Panc1 (cell line): ENCODE measurements at regions not wholly inside any gene's neighbourhood (a gene's known extent, or its start where the extent isn't known, plus 50 kb on each side); places are given as distances from the start of the nearest gene placed in this dataset.

ENCODE experiments used
- ATAC-seq: fragments of 200-7000 bp; cut with Tn5 transposase; 2 replicates; pipeline ENCODE4 v1.9.1; 2020; ENCODE audit warnings: mild to moderate bottlenecking, moderate library complexity
- BruUV-seq: library from RNA; stranded (reverse); fragments of 400-500 nt; replicated peaks from 2 replicates; lab custom pipeline; 2021; lab: Mats Ljungman, UMichigan
- CTCF ChIA-PET: fragments of 300-600 bp; sonication (Branson Sonifier 250); formaldehyde crosslinking; loops from one replicate; lab custom pipeline; 2022; ENCODE audit warnings: antibody characterized with exemption; lab: Charles Lee
- POLR2A ChIA-PET: fragments of 300-600 bp; sonication (Branson Sonifier 250); formaldehyde crosslinking; loops from one replicate; lab custom pipeline; 2022; ENCODE audit warnings: antibody characterized with exemption; lab: Charles Lee
- DNase-seq: peaks from one replicate; pipeline ENCODE4 v3.0.0-alpha.2; 2010; ENCODE audit warnings: low read depth, low spot score
- H3K27ac ChIP-seq: 2 replicates; pipeline ENCODE4 v1.5.1; 2011; ENCODE audit warnings: mild to moderate bottlenecking, low read length, inconsistent platforms
- H3K27me3 ChIP-seq: fragments of 200-500 bp; sonication (Bioruptor generic); 2 replicates; pipeline ENCODE4 v1.6.0; 2014; ENCODE audit warnings: low read length, inconsistent platforms; ENCODE audit not compliant: control insufficient read depth, insufficient read depth
- H3K36me3 ChIP-seq: fragments of 200-500 bp; sonication (Bioruptor generic); 2 replicates; pipeline ENCODE4 v1.5.1; 2014; ENCODE audit warnings: inconsistent platforms, mild to moderate bottlenecking, low read length, moderate library complexity; ENCODE audit not compliant: control insufficient read depth, insufficient read depth
- H3K4me1 ChIP-seq: 2 replicates; pipeline ENCODE4 v1.5.1; 2011; ENCODE audit warnings: inconsistent platforms, mild to moderate bottlenecking, low read length, moderate library complexity; ENCODE audit not compliant: control insufficient read depth, insufficient read depth
- H3K4me3 ChIP-seq, 2 experiments: 2 replicates each; pipeline ENCODE4 v1.5.1; 2011 to 2012; ENCODE audit warnings: low read depth in 2 of 2, low read length in 2 of 2, mild to moderate bottlenecking in 2 of 2, inconsistent platforms in 1 of 2, moderate library complexity in 1 of 2
- H3K9me3 ChIP-seq: fragments of 200-500 bp; sonication (Bioruptor generic); 2 replicates; pipeline ENCODE4 v1.5.1; 2014; ENCODE audit warnings: low read depth, mild to moderate bottlenecking, inconsistent platforms, low read length, moderate library complexity; ENCODE audit not compliant: control insufficient read depth, insufficient read depth
- POLR2AphosphoS5 ChIP-seq: IDR thresholded peaks from 2 replicates; pipeline ENCODE4 v1.6.1; 2012; ENCODE audit warnings: mild to moderate bottlenecking, low read depth, low read length, moderate library complexity
- SIN3A ChIP-seq: IDR thresholded peaks from 2 replicates; pipeline ENCODE4 v1.6.1; 2012; ENCODE audit warnings: low read depth, mild to moderate bottlenecking, low read length, moderate library complexity, borderline replicate concordance; ENCODE audit not compliant: insufficient read depth
- TCF7L2 ChIP-seq: IDR thresholded peaks from 2 replicates; pipeline ENCODE4 v1.6.1; 2011; ENCODE audit warnings: mild to moderate bottlenecking, low read depth, low read length, inconsistent platforms
- in situ Hi-C: cut with HindIII; loops from 2 replicates; pipeline ENCODE4 v1.10.0; 2016; ENCODE audit warnings: low sequenced_read_pairs, low pct_unique_long_range_greater_than_20kb
- intact Hi-C: fragments of 100-400 bp; cut with micrococcal nuclease; formaldehyde crosslinking; loops from one replicate; pipeline ENCODE4 v1.10.0; 2022; ENCODE audit not compliant: unreplicated experiment
- TF ChIP-seq, protein P1 (sequence below): fragments of 450-650 bp; IDR thresholded peaks from 2 replicates; pipeline ENCODE4 v1.5.1; 2017; ENCODE audit warnings: mild to moderate bottlenecking
- TF ChIP-seq, protein P2 (sequence below), 2 experiments: IDR thresholded peaks; 2 replicates each; pipeline ENCODE4 v1.6.1; 2011 to 2012; ENCODE audit warnings: low read depth in 2 of 2, control low read depth in 1 of 2, low read length in 1 of 2, mild to moderate bottlenecking in 1 of 2, moderate library complexity in 1 of 2; ENCODE audit not compliant: insufficient read depth in 1 of 2

DNA sequence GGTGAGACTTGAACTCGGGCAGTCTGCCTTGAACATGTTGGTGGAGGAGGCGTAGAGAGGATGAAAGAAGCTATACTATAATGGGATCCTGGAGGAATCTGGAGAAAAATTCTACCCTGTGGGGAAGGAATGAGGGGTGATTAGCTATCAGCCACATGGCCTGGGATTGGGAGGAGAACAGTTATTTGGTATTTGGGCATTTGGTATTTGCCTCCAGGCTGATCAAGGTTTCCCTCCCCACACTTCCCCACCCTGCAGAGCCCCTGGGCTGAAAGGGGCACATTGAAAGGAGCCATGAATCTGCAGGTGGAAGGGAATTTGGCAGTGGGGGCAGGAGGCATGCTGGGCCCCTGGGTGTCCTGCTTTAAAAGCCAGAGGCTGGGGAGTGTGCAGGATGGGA, 235.3 kb downstream of the INHBA start:
- no peaks in the 10 kb centered on the region for H3K36me3 ChIP-seq
- no peaks in the 10 kb centered on the region for H3K4me1 ChIP-seq
- no peak overlapping the region for H3K27ac ChIP-seq
- H3K4me3 ChIP-seq: no peak overlapping the region
- in situ Hi-C loops (no loop called here), intact Hi-C loops (no loop called here)
- H3K27me3 ChIP-seq: no peaks in the 10 kb centered on the region
- POLR2A ChIA-PET: no interaction called here
- DNase-seq (no peak), ATAC-seq (no peak)
- CTCF ChIA-PET: no interaction called here
- TF ChIP-seq, protein P1, sequence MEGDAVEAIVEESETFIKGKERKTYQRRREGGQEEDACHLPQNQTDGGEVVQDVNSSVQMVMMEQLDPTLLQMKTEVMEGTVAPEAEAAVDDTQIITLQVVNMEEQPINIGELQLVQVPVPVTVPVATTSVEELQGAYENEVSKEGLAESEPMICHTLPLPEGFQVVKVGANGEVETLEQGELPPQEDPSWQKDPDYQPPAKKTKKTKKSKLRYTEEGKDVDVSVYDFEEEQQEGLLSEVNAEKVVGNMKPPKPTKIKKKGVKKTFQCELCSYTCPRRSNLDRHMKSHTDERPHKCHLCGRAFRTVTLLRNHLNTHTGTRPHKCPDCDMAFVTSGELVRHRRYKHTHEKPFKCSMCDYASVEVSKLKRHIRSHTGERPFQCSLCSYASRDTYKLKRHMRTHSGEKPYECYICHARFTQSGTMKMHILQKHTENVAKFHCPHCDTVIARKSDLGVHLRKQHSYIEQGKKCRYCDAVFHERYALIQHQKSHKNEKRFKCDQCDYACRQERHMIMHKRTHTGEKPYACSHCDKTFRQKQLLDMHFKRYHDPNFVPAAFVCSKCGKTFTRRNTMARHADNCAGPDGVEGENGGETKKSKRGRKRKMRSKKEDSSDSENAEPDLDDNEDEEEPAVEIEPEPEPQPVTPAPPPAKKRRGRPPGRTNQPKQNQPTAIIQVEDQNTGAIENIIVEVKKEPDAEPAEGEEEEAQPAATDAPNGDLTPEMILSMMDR: no peak
- TF ChIP-seq, protein P2, sequence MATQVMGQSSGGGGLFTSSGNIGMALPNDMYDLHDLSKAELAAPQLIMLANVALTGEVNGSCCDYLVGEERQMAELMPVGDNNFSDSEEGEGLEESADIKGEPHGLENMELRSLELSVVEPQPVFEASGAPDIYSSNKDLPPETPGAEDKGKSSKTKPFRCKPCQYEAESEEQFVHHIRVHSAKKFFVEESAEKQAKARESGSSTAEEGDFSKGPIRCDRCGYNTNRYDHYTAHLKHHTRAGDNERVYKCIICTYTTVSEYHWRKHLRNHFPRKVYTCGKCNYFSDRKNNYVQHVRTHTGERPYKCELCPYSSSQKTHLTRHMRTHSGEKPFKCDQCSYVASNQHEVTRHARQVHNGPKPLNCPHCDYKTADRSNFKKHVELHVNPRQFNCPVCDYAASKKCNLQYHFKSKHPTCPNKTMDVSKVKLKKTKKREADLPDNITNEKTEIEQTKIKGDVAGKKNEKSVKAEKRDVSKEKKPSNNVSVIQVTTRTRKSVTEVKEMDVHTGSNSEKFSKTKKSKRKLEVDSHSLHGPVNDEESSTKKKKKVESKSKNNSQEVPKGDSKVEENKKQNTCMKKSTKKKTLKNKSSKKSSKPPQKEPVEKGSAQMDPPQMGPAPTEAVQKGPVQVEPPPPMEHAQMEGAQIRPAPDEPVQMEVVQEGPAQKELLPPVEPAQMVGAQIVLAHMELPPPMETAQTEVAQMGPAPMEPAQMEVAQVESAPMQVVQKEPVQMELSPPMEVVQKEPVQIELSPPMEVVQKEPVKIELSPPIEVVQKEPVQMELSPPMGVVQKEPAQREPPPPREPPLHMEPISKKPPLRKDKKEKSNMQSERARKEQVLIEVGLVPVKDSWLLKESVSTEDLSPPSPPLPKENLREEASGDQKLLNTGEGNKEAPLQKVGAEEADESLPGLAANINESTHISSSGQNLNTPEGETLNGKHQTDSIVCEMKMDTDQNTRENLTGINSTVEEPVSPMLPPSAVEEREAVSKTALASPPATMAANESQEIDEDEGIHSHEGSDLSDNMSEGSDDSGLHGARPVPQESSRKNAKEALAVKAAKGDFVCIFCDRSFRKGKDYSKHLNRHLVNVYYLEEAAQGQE (IDR thresholded peaks at IDR 0.05; ENCODE audit: insufficient read depth in 1 of 2, low read depth in 2 of 2, low read length in 1 of 2): no peak
- TF ChIP-seq TCF7L2 (no peak), POLR2AphosphoS5 (no peak), SIN3A (no peak)
- BruUV-seq: no TSS peak
- no peaks in the 10 kb centered on the region for H3K9me3 ChIP-seq

DNA sequence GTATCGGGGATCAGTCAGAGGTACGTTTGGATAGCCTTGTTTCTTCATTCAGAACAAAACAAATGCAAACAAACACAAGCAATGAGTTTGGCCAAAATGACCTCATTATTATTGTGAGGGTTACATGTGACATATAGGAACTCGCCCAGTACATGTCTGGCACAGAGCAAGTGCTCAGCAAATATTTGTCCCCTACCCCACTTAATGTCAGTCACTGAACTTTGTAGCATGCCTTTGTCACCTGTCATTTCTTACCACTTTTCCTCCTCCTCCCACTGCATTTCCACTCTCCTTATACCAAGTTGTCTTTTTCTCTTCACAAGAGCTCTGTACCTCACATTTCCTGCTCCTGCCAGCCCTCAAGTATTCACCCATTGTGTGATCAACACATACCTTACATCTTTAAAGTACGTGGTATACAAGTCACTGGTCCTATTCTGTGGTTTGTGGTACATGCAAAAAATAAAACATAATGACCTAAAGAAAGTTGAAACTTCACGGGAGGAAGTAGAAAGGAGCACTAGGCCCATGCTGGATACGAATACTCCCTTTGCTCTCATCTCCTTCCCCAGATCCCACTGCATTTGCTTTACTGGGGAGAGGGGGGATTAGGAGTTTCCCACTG, 236.0 kb downstream of the INHBA start:
- BruUV-seq: no TSS peak
- H3K36me3 ChIP-seq: no peaks in the 10 kb centered on the region
- H3K27ac ChIP-seq: no peak overlapping the region
- H3K4me3 ChIP-seq: no peak overlapping the region
- ChIA-PET CTCF (no interaction called here), POLR2A (no interaction called here)
- no peaks in the 10 kb centered on the region for H3K4me1 ChIP-seq
- DNase-seq (no peak), ATAC-seq (no peak)
- intact Hi-C loops: no loop called here
- TF ChIP-seq, protein P2 (IDR thresholded peaks at IDR 0.05; ENCODE audit: insufficient read depth in 1 of 2, low read depth in 2 of 2, low read length in 1 of 2): no peak
- TF ChIP-seq TCF7L2 (no peak), POLR2AphosphoS5 (no peak), SIN3A (no peak)
- TF ChIP-seq, protein P1: no peak
- no peaks in the 10 kb centered on the region for H3K27me3 ChIP-seq
- in situ Hi-C loops: no loop called here
- no peaks in the 10 kb centered on the region for H3K9me3 ChIP-seq
